ENCODE measurements at regions not wholly inside any gene's neighbourhood (a gene's known extent, or its start where the extent isn't known, plus 50 kb on each side); places are given as distances from the start of the nearest gene placed in this dataset.

DNA sequence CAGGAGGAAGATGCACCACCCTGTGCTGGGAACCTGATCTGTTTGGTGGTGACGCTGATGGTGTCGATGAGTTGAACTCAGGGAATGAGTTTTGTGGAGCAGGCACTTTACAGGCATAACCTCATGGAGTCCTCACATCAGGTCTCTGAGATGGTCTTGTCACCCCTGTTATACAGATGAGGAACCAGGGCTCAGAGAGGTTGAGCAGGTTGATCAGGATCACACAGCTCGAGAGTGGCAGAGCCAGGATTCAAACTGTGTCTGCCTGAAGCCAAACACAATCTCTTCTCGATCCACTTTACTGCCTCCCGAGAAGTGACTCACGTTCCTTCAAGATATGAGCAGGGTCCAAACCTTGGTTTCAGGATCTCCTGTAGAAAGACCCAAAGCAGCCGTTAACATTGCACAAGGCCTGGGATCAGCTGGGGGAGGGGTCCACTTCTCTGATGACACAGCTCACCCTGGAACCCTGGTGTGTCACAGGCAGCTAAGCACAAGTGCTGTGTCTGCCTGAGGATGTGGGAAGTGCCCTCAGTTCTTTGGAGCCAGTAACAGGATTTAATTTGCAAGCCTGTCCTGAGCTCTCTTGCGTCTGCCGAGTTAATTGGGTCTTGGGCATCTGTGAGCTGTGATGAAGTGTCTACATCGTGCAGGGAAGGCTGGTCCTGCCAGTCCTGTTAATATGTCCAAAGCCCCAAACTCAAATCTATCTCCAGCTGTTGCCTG is 65.4 kb upstream of the STUM start:
- Histone ChIP-seq H3K36me3 (no peaks in the 10 kb centered on the region), H3K9me3 (ENCODE audit: low read depth) (no peaks in the 10 kb centered on the region), H3K27ac (no peak overlapping the region), H3K4me1 (ENCODE audit: low read depth) (peaks cover 12% of the 10 kb centered on the region), H3K27me3 (no peaks in the 10 kb centered on the region), H3K4me3 (no peak overlapping the region)
- DNase-seq (ENCODE audit: low read depth in 1 of 2, low spot score in 1 of 2) = peak; percentile 20 to 26
- TF ChIP-seq, protein P1, sequence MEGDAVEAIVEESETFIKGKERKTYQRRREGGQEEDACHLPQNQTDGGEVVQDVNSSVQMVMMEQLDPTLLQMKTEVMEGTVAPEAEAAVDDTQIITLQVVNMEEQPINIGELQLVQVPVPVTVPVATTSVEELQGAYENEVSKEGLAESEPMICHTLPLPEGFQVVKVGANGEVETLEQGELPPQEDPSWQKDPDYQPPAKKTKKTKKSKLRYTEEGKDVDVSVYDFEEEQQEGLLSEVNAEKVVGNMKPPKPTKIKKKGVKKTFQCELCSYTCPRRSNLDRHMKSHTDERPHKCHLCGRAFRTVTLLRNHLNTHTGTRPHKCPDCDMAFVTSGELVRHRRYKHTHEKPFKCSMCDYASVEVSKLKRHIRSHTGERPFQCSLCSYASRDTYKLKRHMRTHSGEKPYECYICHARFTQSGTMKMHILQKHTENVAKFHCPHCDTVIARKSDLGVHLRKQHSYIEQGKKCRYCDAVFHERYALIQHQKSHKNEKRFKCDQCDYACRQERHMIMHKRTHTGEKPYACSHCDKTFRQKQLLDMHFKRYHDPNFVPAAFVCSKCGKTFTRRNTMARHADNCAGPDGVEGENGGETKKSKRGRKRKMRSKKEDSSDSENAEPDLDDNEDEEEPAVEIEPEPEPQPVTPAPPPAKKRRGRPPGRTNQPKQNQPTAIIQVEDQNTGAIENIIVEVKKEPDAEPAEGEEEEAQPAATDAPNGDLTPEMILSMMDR (IDR thresholded peaks at IDR 0.05; ENCODE audit: low read depth, low read length) = no peak

DNA sequence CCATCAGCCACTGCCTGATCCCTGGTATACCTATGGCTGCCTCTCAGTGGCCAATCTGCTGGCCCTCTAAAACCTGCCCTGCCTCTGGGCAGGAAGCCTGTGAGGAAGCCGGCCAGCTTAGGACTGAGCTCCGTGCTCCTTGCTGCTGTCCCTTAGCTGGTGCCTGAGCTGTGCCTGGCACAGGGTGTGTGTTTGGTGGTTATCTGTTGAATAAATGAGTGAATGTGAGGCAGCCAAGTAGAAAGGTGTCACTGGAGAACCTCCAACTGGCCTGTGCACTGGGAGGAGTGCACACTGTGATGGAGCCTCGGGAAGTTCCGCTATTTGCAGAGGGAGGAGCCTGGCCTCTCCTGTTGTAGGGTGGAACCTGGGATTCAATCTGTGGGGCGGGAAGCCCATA is 63.4 kb upstream of the STUM start:
- no peaks in the 10 kb centered on the region for H3K27me3 ChIP-seq
- TF ChIP-seq, protein P1 (IDR thresholded peaks at IDR 0.05; ENCODE audit: low read depth, low read length) = no peak
- H3K4me1 ChIP-seq (ENCODE audit: low read depth) = peaks cover 12% of the 10 kb centered on the region
- no peak overlapping the region for H3K27ac ChIP-seq
- H3K4me3 ChIP-seq = no peak overlapping the region
- H3K9me3 ChIP-seq (ENCODE audit: low read depth) = no peaks in the 10 kb centered on the region
- no peaks in the 10 kb centered on the region for H3K36me3 ChIP-seq
- DNase-seq (ENCODE audit: low read depth in 1 of 2, low spot score in 1 of 2) = no peak

DNA sequence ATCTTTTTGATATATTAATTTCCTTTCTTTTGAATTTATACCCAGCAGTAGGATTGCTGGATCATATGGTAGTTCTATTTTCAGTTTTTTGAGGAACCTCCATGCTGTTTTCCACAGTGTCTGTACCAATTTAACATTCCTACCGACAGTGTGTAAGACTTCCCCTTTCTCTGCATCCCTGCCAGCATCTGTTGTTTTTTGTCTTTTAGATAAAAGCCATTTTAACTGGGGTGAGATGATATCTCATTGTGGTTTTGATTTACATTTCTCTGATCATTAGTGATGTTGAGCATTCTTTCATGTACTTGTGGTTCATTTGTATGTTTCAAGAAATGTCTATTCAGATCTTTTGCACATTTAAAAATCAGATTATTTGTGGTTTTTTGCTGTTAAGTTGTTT is 62.4 kb upstream of the STUM start:
- Histone ChIP-seq H3K9me3 (ENCODE audit: low read depth) (no peaks in the 10 kb centered on the region), H3K27ac (no peak overlapping the region), H3K36me3 (no peaks in the 10 kb centered on the region), H3K4me1 (ENCODE audit: low read depth) (peaks cover 12% of the 10 kb centered on the region), H3K4me3 (no peak overlapping the region), H3K27me3 (no peaks in the 10 kb centered on the region)
- TF ChIP-seq, protein P1 (IDR thresholded peaks at IDR 0.05; ENCODE audit: low read depth, low read length) = no peak
- DNase-seq (ENCODE audit: low read depth in 1 of 2, low spot score in 1 of 2) = no peak

DNA sequence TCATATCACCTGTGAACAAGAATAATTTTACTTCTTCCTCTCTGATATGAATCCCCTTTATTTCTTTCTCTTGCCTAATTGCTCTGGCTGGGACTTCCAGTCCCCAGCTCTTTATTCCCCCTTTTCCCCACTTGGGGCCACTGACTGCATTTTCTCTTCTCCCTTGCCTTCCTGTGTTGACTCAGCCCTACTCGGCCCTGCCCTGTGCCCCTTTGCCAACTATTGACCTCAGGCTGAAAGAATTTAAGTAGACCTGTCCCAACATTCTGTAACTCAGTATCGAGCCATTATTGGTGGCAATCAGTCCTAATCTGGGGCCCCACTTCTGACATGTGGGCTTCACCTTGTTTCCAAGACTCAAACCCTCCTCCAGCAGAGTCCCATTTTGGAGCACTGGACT is 60.6 kb upstream of the STUM start:
- Histone ChIP-seq H3K9me3 (ENCODE audit: low read depth) (no peaks in the 10 kb centered on the region), H3K4me1 (ENCODE audit: low read depth) (no peaks in the 10 kb centered on the region), H3K27ac (no peak overlapping the region), H3K27me3 (no peaks in the 10 kb centered on the region), H3K36me3 (no peaks in the 10 kb centered on the region), H3K4me3 (no peak overlapping the region)
- TF ChIP-seq, protein P1 (IDR thresholded peaks at IDR 0.05; ENCODE audit: low read depth, low read length) = no peak
- DNase-seq (ENCODE audit: low read depth in 1 of 2, low spot score in 1 of 2) = no peak

DNA sequence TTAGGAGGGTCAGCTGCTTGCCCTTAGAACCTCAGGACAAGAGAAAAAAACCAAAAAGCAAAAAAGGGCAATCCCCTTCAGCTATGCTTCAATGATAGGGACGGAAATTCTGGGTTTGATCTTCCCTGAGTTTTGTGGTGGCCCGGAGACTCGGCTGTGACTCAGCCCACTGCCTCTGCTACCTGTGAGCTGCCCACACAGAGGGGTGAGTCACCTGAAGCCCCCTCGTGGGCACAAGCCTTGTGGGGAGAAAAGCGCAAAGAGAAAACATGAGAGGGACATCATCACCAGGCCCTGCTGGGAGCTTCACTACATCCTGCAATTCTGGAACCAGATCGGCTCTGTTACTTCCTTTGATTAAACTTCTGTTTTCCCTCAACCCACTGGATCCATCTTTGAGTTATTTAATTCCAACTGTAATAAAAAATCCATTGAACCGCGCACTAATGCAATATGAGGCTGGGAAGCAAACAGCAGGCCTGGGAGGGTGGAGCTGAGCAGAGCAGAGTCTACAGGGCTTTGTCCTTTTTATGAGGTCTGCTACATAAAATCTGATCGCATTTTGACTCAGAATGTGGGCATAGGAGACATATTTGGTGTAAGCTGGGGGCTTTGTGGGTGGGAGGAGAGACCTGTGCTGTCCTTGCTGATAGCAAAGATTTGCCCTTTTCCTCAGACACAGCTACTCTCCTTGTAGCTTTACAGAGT is 58.7 kb upstream of the STUM start:
- no peaks in the 10 kb centered on the region for H3K36me3 ChIP-seq
- no peaks in the 10 kb centered on the region for H3K9me3 ChIP-seq (ENCODE audit: low read depth)
- no peaks in the 10 kb centered on the region for H3K4me1 ChIP-seq (ENCODE audit: low read depth)
- no peak overlapping the region for H3K27ac ChIP-seq
- H3K27me3 ChIP-seq = no peaks in the 10 kb centered on the region
- TF ChIP-seq, protein P1 (IDR thresholded peaks at IDR 0.05; ENCODE audit: low read depth, low read length) = no peak
- H3K4me3 ChIP-seq = no peak overlapping the region
- no peak for DNase-seq (ENCODE audit: low read depth in 1 of 2, low spot score in 1 of 2)

Measured in cardiac muscle cell (in vitro differentiated cells and primary cell).